ENCODE measurements at regions not wholly inside any gene's neighbourhood (a gene's known extent, or its start where the extent isn't known, plus 50 kb on each side); places are given as distances from the start of the nearest gene placed in this dataset.

GRCh38 chr12:19614601-19615383, 175.5 kb downstream of the AEBP2 start:
- Histone ChIP-seq H3K23ac (ENCODE audit: low read depth, low read length) (no peak overlapping the region), H2BK20ac (ENCODE audit: low read depth, low read length) (no peak overlapping the region), H3K14ac (replicated peaks; ENCODE audit: low read depth, low read length) (no peak overlapping the region), H3K79me1 (ENCODE audit: low read depth in 1 of 2, low read length in 2 of 2) (no peaks in the 10 kb centered on the region), H3K9me1 (ENCODE audit: insufficient read depth, low read length) (no peaks in the 10 kb centered on the region), H4K20me1 (ENCODE audit: insufficient read depth, low read length) (no peaks in the 10 kb centered on the region), H3K9ac (ENCODE audit: low read depth, low read length) (no peak overlapping the region), H2BK15ac (ENCODE audit: low read depth, low read length) (no peak overlapping the region), H2BK5ac (ENCODE audit: low read depth, low read length, poor library complexity, severe bottlenecking) (no peak overlapping the region), H2AK9ac (replicated peaks; ENCODE audit: low read depth, low read length, poor library complexity) (no peak overlapping the region), H3K4me1 (ENCODE audit: control insufficient read depth, insufficient read depth, low read length) (no peaks in the 10 kb centered on the region), H3K4me2 (ENCODE audit: low read depth, low read length) (no peak overlapping the region), H3K27me3 (ENCODE audit: control insufficient read depth, insufficient read depth, low read length) (no peaks in the 10 kb centered on the region), H3K56ac (ENCODE audit: extremely low read depth, insufficient read depth, low read length) (no peak overlapping the region), H4K5ac (ENCODE audit: low read depth, low read length) (no peak overlapping the region), H3K18ac (ENCODE audit: low read depth, low read length) (no peak overlapping the region), H2AFZ (replicated peaks; ENCODE audit: low read length, poor library complexity) (no peak overlapping the region), H2BK120ac (ENCODE audit: low read depth, low read length) (no peak overlapping the region), H4K8ac (ENCODE audit: low read depth in 2 of 2, low read length in 2 of 2) (no peak overlapping the region), H3K4ac (ENCODE audit: low read depth, low read length) (no peak overlapping the region), H2AK5ac (ENCODE audit: low read depth, low read length) (no peak overlapping the region), H4K91ac (ENCODE audit: insufficient read depth, low read depth, low read length) (no peak overlapping the region), H3K9me3 (ENCODE audit: control insufficient read depth, insufficient read depth, low read length) (peaks cover 2% of the 10 kb centered on the region; the same call in 1 of the 2 replicates), H3K27ac (ENCODE audit: insufficient read depth, low read length) (no peak overlapping the region), H3K4me3 (ENCODE audit: insufficient read depth, low read depth, low read length) (no peak overlapping the region), H3K36me3 (ENCODE audit: control insufficient read depth, insufficient read depth, low read length) (no peaks in the 10 kb centered on the region)
- no TSS peak for BruUV-seq (replicated peaks)
- in situ Hi-C loops (cut with MboI; ENCODE audit: low sequenced_read_pairs) = no loop called here
- dilution Hi-C loops (cut with HindIII; ENCODE audit: low sequenced_read_pairs, unreplicated experiment) = no loop called here
- intact Hi-C loops (cut with micrococcal nuclease) = no loop called here
- ChIA-PET CTCF (no interaction called here), POLR2A (ENCODE audit: unreplicated experiment) (no interaction called here)
- no peak for TF ChIP-seq MXI1 (IDR thresholded peaks at IDR 0.05; ENCODE audit: borderline replicate concordance, low read depth, low read length)
- TF ChIP-seq, protein P1, sequence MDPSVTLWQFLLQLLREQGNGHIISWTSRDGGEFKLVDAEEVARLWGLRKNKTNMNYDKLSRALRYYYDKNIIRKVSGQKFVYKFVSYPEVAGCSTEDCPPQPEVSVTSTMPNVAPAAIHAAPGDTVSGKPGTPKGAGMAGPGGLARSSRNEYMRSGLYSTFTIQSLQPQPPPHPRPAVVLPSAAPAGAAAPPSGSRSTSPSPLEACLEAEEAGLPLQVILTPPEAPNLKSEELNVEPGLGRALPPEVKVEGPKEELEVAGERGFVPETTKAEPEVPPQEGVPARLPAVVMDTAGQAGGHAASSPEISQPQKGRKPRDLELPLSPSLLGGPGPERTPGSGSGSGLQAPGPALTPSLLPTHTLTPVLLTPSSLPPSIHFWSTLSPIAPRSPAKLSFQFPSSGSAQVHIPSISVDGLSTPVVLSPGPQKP (IDR thresholded peaks at IDR 0.05; ENCODE audit: borderline replicate concordance, low read depth, low read length) = no peak
- TF ChIP-seq FOS (IDR thresholded peaks at IDR 0.05; ENCODE audit: low read depth, low read length) = no peak
- TF ChIP-seq, protein P2, sequence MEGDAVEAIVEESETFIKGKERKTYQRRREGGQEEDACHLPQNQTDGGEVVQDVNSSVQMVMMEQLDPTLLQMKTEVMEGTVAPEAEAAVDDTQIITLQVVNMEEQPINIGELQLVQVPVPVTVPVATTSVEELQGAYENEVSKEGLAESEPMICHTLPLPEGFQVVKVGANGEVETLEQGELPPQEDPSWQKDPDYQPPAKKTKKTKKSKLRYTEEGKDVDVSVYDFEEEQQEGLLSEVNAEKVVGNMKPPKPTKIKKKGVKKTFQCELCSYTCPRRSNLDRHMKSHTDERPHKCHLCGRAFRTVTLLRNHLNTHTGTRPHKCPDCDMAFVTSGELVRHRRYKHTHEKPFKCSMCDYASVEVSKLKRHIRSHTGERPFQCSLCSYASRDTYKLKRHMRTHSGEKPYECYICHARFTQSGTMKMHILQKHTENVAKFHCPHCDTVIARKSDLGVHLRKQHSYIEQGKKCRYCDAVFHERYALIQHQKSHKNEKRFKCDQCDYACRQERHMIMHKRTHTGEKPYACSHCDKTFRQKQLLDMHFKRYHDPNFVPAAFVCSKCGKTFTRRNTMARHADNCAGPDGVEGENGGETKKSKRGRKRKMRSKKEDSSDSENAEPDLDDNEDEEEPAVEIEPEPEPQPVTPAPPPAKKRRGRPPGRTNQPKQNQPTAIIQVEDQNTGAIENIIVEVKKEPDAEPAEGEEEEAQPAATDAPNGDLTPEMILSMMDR (conservative IDR thresholded peaks at IDR 0.05; ENCODE audit: low read depth, low read length) = no peak
- TF ChIP-seq SMC3 (IDR thresholded peaks at IDR 0.05; ENCODE audit: low read depth, low read length) = no peak
- DNase-seq = no peak
- ATAC-seq (ENCODE audit: low read depth) = no peak
- no CpG with 5 or more reads among the region's 6 CpGs for WGBS, 2 experiments (ENCODE audit: extremely low coverage in 2 of 2, insufficient read length in 1 of 2)
